Adrenal gland (tissue), 5 donors: ENCODE measurements at regions not wholly inside any gene's neighbourhood (a gene's known extent, or its start where the extent isn't known, plus 50 kb on each side); places are given as distances from the start of the nearest gene placed in this dataset.

Experiments
- CTCF ChIP-seq, 6 experiments: fragments of 450-650 bp in 4 of 6; fragments of 200-600 bp in 2 of 6; sonication (generic) in 1 of 6; IDR thresholded peaks; 1 replicate in 5 of 6; 2 replicates in 1 of 6; pipeline versions ENCODE4 v1.5.1 to v1.8.0; 2016 to 2021; ENCODE audit warnings: antibody characterized with exemption in 6 of 6, mild to moderate bottlenecking in 2 of 6, moderate library complexity in 1 of 6
- POLR2A ChIP-seq, 2 donors: fragments of 450-650 bp; IDR thresholded peaks; one replicate each; pipeline ENCODE4 v1.6.1; 2017; ENCODE audit warnings: antibody characterized with exemption in 2 of 2, mild to moderate bottlenecking in 2 of 2, moderate library complexity in 1 of 2
- donor health status: DM: no; HTN: no; CAD: no.

GRCh38 chr6:14711704-14712379, 534.0 kb upstream of the JARID2 start:
- TF ChIP-seq CTCF (IDR thresholded peaks at IDR 0.05) (no peak), POLR2A (IDR thresholded peaks at IDR 0.05) (no peak)
